ENCODE measurements at regions not wholly inside any gene's neighbourhood (a gene's known extent, or its start where the extent isn't known, plus 50 kb on each side); places are given as distances from the start of the nearest gene placed in this dataset.

DNA sequence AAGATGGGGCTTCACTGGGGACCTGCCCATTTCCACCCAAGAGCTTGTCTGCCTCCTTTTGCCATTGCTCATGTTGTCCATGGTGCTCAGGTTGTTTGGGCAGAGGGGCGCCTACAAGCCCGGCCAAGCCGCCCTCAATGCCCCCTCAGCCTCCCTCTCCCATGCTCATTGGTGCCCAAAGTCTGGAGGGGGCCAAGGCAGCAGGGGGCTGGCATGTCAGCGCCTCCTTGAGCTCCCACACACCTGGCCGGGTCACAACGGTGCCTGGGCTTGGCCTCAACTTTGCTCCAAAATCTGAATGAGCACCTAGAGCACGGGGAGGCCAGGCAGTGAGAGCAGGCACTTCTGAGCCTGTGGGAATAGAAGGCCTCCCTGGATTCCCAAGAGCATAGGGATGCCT, 1598.8 kb downstream of the PCDH7 start:
- no peak overlapping the region for H3K27ac Mint-ChIP-seq
- no peak overlapping the region for H3K4ac ChIP-seq (ENCODE audit: low read depth, low read length)
- no peaks in the 10 kb centered on the region for H3K23me2 ChIP-seq (ENCODE audit: insufficient read length, low read depth, low read length, poor library complexity, severe bottlenecking)
- H3K79me2 ChIP-seq (ENCODE audit: insufficient read depth, low read length), result no peaks in the 10 kb centered on the region
- no peak overlapping the region for H2BK12ac ChIP-seq (ENCODE audit: insufficient read length, low read depth, low read length)
- no peak overlapping the region for H3K4me3 Mint-ChIP-seq
- no peaks in the 10 kb centered on the region for H3K79me1 ChIP-seq (ENCODE audit: insufficient read depth, low read depth, low read length, poor library complexity, severe bottlenecking)
- no peaks in the 10 kb centered on the region for H3K4me1 Mint-ChIP-seq
- no CpG with 5 or more reads among the region's 7 CpGs for WGBS (ENCODE audit: extremely low coverage, insufficient read length, low lambda C conversion rate)
- H3K27me3 ChIP-seq (ENCODE audit: insufficient read depth, low read length), result no peaks in the 10 kb centered on the region
- H2AFZ ChIP-seq (ENCODE audit: low read length), result no peak overlapping the region
- no peak overlapping the region for H3K18ac ChIP-seq (ENCODE audit: insufficient read length, low read depth, low read length)
- H3T11ph ChIP-seq (ENCODE audit: low read length), result no peak overlapping the region
- no peak overlapping the region for H4K5ac ChIP-seq (ENCODE audit: insufficient read length, low read depth, low read length)
- no peak overlapping the region for H2BK120ac ChIP-seq (ENCODE audit: low read depth, low read length, poor library complexity, severe bottlenecking)
- H2BK20ac ChIP-seq (ENCODE audit: low read depth, low read length, poor library complexity, severe bottlenecking), result no peak overlapping the region
- DNase-seq, result no peak
- no peak overlapping the region for H2BK5ac ChIP-seq (ENCODE audit: insufficient read length, low read length)
- H2AK5ac ChIP-seq (ENCODE audit: insufficient read length, low read length), result no peak overlapping the region
- H3K9me3 ChIP-seq (ENCODE audit: control insufficient read depth, low read depth, low read length), result no peaks in the 10 kb centered on the region
- no peak overlapping the region for H3K14ac ChIP-seq (ENCODE audit: insufficient read depth, low read length)
- H4K8ac ChIP-seq (replicated peaks; ENCODE audit: insufficient read length, low read depth, low read length), result no peak overlapping the region
- H2BK15ac ChIP-seq (ENCODE audit: low read depth, low read length), result no peak overlapping the region
- H3K23ac ChIP-seq (ENCODE audit: insufficient read length, low read depth, low read length), result no peak overlapping the region
- no peaks in the 10 kb centered on the region for H3K4me1 ChIP-seq (ENCODE audit: insufficient read depth, low read length)
- H3K9me3 Mint-ChIP-seq, result peaks cover 9 to 16% of the 10 kb centered on the region in 2 experiments
- no peak overlapping the region for H3K9ac ChIP-seq (ENCODE audit: extremely low read depth, insufficient read length, low read length)
- H3K27ac ChIP-seq (ENCODE audit: insufficient read length, low read depth, low read length), result no peak overlapping the region
- peaks cover 0 to 6% (median 0%) of the 10 kb centered on the region in 3 experiments; a peak in 4 of 7 replicates for H3K36me3 Mint-ChIP-seq (ENCODE audit: insufficient read depth in 1 of 3, low read depth in 3 of 3)
- no peaks in the 10 kb centered on the region for H3K27me3 Mint-ChIP-seq (ENCODE audit: low read depth)
- H3K56ac ChIP-seq (ENCODE audit: insufficient read length, low read depth, low read length), result no peak overlapping the region
- no peak overlapping the region for H4K91ac ChIP-seq (ENCODE audit: insufficient read length, low read depth, low read length)
- no peaks in the 10 kb centered on the region for H4K20me1 ChIP-seq (ENCODE audit: control insufficient read depth, insufficient read depth, insufficient read length)
- TF ChIP-seq, protein P1, sequence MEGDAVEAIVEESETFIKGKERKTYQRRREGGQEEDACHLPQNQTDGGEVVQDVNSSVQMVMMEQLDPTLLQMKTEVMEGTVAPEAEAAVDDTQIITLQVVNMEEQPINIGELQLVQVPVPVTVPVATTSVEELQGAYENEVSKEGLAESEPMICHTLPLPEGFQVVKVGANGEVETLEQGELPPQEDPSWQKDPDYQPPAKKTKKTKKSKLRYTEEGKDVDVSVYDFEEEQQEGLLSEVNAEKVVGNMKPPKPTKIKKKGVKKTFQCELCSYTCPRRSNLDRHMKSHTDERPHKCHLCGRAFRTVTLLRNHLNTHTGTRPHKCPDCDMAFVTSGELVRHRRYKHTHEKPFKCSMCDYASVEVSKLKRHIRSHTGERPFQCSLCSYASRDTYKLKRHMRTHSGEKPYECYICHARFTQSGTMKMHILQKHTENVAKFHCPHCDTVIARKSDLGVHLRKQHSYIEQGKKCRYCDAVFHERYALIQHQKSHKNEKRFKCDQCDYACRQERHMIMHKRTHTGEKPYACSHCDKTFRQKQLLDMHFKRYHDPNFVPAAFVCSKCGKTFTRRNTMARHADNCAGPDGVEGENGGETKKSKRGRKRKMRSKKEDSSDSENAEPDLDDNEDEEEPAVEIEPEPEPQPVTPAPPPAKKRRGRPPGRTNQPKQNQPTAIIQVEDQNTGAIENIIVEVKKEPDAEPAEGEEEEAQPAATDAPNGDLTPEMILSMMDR (conservative IDR thresholded peaks at IDR 0.05), result no peak
- no peak overlapping the region for H3K4me2 ChIP-seq (ENCODE audit: insufficient read depth, insufficient read length, low read length)

Measured in H9 (cell line).